ENCODE measurements at regions not wholly inside any gene's neighbourhood (a gene's known extent, or its start where the extent isn't known, plus 50 kb on each side); places are given as distances from the start of the nearest gene placed in this dataset.
"Not testable (repeated sequence)": the region's sequence is repeated elsewhere in the genome, so short reads cannot be mapped to it uniquely, and the experiment has no call there.

DNA sequence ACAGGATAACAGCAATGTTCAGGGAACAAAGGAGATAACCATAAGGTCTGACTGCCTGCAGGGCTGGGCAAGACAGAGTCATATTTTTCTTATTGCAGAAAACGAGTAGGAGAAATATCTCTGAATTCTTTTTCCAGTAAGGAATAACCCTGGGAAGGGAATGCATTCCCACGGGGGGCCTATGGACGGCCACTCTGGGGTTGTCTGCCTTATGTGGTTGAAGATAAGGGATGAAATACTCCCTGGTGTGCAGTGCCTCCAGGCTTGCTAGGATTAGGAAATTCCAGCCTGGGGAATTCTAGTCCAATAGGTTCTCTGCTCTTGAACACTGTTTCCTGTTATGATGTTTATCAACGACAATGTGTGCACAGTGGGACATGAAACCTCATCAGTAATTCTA lies 185.3 kb upstream of the HSFY2 start:
- no peak for DNase-seq (ENCODE audit: low read depth in 2 of 2, low spot score in 1 of 2)

DNA sequence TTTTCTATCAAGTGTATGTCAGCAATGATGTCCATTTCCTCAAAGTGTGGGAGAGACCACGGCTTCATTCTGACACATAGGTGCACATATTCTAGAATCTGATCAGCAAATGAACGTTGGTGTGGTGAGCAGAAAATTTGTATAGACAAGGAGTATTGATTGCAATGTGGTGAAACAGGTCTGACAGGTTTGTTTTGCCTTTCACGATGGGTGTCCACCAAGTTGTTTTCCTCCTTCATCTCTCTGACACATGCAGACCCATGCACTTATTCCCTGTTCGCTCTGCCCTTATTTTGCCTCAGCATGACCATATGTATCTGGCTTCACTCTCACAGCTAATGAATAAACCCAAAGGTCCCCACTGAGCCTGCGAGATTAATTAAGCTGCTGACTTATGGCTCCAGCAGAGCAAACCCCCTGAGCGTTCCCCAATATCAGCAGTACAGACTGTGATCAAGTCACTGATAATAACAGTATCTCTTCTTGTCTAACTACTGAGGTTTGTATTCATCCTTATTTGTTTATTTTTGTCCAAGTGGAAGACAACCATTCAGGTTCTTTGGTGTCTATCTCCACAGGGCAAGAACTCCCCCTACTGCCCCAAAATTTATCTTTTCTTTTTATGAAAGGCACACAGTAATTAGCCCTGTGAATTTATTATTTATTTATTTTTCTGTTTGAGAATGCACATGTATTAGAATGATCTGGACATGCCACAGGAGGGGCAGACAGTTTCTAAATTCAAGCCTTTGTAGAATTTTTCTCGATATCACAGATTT lies 178.3 kb upstream of the HSFY2 start:
- no peak for DNase-seq (ENCODE audit: low read depth in 2 of 2, low spot score in 1 of 2)

DNA sequence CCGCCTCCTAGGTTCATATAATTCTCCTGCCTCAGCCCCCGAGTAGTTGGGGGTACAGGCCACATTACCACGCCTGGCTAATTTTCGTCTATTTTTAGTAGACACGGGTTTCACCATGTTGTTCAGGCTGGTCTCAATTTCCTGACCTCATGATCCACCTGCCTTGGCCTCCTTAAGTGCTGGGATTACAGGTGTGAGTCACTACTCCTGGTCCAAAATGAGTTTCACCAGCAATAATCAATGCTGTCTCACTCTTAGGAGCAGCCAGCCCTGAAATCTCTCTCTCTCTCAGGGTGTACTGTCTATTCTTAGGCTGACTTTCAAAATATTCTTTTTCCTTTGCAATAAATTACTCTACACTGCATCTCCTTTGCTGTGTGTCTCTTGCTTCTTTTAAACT lies 177.5 kb upstream of the HSFY2 start:
- DNase-seq (ENCODE audit: low read depth in 2 of 2, low spot score in 1 of 2), result no peak

DNA sequence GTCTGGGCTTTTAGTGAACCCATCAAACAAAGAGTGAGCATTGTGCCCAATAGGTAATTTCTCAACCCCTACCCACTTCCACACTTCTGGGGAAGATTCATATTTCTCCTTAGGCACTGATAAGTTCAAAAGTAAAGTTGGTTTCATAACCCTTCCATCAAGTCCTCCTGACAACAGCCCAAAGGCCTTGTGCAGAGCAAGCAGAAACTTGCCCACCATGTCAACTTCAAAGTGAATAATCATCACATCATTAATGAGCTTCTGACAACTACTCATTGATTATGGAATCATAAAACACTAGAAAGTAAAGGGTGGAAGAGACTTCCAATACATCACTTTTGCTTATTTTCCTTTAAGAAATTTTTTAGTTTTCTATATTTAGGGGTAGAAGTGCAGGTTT lies 163.3 kb upstream of the HSFY2 start:
- DNase-seq (ENCODE audit: low read depth in 2 of 2, low spot score in 1 of 2), result no peak

DNA sequence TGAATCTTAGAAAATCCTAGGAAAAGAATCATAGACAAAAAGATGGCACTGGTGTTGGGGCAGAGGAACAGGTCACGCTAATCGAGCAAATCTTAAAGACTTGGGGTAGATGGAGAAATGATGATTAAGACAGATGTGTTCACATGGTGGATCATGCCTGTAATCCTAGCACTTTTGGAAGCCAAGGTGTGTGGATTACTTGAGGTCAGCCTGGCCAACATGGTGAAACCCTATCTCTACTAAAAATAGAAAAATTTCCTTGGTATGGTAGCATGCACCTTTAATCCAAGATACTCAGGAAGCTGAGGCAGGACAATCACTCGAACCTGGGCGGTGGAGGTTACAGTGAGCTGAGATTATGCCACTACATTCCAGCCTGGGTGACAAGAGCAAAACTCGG lies 145.7 kb upstream of the HSFY2 start:
- no peak for DNase-seq (ENCODE audit: low read depth in 2 of 2, low spot score in 1 of 2)

DNA sequence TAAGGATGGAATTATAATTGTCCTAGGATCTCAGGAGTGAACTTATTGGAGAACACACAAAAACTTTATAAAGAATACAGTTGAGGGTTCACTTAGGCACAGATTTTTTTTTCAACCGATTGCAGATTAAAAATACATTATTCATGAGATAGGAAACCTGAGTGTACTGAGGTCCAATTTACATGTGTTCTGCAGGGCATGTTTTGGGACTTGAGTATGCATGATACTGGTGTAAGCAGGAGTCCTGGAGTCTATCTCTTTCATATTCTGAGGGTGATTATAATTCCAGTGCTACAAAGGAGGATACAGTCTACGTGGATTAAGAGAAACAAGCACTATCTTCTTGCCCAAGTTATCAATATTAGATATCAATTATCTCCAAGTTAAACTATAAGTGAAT lies 139.3 kb upstream of the HSFY2 start:
- DNase-seq (ENCODE audit: low read depth in 2 of 2, low spot score in 1 of 2), result no peak

DNA sequence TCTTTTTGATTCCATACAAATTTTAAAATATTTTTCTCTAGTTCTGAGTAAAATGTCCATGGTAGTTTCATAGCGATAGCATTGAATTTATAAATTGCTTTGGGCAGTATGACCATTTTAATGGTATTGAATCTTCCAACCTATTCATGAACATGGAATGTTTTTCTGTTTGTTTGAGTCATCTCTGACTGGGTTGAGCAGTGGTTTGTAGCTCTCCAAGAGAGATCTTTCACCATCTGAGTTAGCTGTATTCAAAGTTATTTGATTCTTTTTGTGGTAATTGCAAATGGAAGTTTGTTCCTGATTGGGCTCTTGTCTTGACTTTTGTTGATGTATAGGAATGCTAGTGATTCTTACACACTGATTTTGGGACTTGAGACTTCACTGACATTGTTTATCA lies 136.3 kb upstream of the HSFY2 start:
- DNase-seq (ENCODE audit: low read depth in 2 of 2, low spot score in 1 of 2), result no peak

DNA sequence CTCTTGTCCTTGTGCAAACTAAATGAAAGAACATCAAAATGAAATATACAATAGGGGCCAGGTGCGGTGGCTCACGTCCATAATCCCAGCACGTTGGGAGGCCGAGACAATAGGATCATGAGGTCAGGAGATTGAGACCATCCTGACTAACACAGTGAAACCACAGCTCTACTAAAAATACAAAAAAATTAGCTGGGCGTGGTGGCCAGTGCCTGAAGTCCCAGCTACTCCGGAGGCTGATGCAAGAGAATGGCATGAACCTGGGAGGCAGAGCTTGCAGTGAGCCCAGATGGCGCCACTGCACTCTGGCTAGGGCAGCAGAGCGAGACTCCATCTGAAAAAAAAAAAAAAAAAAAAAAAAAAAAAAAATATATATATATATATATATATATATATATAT lies 132.7 kb upstream of the HSFY2 start:
- DNase-seq (ENCODE audit: low read depth in 2 of 2, low spot score in 1 of 2), result not testable (repeated sequence)

DNA sequence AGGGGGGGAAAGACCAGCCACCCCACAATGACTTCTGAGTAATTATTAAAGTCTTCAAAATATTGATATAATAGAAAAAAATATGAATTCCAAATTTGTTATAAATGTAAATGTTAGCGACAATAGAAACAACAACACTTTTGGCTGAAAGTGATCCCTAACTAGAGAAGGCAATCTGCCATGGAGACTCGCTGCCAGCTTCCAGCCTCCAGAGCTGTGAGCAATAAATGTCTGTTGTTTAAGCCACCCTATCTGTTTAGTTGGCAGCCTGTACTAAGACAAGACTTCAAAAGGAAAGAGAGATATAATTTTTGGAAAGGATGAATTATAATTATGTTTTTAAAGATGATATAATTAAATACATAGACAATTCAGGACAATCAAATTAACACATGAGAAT lies 130.8 kb upstream of the HSFY2 start:
- DNase-seq (ENCODE audit: low read depth in 2 of 2, low spot score in 1 of 2), result no peak

DNA sequence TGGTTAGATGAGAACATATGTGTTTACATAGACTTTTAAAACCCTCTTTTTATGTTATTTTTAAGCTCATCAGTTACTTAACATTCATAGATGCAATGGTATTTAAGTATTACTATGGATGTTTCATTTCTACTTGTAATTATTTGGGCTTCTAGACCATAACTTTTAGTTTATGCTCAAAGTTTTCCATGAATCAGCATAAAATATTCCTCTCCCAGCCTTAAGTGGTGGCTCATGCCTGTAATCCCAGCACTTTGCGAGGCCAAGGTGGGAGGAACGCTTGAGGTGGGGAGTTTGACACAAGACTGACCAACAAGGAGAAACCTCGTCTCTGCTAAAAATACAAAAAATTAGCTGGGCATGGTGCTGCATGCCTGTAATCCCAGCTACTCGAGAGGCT lies 118.5 kb upstream of the HSFY2 start:
- DNase-seq (ENCODE audit: low read depth in 2 of 2, low spot score in 1 of 2), result no peak

DNA sequence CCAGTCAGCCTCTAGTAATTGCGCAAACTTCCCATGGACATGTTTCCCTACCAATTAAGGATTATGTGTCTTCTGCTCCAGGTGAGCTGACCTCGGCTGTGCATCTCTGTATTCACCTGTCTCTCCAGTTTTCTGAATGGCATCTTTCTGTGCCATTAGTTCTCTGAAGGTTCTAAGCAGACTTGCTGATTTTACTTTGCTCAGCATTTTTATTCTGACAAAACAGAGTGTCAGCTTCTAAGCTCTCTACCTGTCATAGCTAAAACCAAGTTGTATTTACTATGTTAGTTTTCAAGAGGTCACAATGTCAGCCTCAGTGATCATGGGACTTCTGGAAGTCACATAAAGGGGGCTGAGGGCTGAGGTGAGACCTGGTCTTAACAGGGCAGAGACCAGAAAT lies 116.0 kb upstream of the HSFY2 start:
- no peak for DNase-seq (ENCODE audit: low read depth in 2 of 2, low spot score in 1 of 2)

DNA sequence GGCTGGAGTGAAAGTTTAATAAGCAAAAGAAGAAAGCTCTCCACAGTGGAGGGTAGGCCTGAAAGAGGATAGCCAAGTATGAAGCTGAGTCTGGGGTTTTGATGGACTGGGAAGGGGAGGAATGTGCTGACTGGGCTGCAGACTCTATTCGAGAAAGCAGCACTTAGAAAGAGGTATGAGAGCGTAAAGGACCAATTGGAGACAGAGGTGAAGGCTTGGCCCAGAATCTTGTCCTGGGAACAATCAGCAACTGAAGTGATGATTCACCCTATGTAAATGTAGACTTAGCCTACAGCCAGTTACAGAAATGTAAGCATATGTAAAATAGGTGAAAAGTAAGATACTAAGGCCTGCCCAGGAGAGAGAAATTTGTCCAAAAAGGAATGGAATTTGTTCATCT lies 111.2 kb upstream of the HSFY2 start:
- DNase-seq (ENCODE audit: low read depth in 2 of 2, low spot score in 1 of 2), result no peak

DNA sequence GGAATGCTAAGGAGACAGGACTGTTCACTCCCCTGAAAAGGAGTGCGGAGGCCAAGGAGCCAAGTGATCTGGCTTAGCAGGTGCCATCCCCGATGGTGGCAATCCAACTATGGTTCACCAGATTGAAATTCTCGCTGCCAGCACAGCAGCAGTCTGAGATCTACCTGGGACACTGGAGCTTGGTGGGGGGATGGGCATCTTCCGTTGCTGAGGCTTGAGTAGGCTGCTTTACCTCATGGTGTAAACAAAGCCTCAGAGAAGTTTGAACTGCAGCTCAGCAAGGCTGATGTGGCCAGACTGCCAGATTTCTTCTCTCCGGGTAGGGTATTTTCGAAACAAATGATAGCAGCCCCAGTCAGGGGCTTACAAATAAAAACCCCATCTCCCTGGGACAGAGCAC lies 95.6 kb upstream of the HSFY2 start:
- DNase-seq (ENCODE audit: low read depth in 2 of 2, low spot score in 1 of 2), result not testable (repeated sequence)

DNA sequence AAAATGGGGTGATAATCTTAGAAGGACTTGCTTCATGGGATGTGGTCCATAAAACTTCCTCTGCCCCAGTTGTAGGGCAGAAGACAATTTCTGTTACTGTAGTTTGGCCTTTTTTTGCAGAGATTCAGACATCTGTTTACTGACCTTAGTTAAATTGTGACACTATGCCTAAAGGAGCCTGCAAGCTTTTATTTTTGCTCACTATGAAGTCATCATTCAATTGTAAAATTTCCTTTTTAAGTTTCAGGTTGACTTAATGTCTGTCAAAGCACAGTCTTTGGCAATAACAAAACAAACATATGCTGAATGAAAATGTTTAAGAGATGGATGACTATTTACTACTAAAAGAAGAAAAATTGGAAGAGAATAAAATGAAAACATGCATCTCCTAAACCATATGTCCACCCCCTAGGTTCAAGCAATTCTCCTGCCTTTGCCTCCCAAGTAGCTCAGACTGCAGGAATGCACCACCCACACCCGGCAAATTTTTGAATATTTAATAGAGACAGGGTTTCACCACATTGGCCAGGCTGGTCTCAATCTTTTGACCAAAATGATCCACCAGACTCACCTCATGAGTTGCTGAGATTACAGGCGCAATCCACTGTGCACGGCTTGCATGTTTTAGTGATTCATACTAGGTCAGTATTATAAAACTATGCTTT lies 93.5 kb upstream of the HSFY2 start:
- DNase-seq (ENCODE audit: low read depth in 2 of 2, low spot score in 1 of 2), result not testable (repeated sequence)

DNA sequence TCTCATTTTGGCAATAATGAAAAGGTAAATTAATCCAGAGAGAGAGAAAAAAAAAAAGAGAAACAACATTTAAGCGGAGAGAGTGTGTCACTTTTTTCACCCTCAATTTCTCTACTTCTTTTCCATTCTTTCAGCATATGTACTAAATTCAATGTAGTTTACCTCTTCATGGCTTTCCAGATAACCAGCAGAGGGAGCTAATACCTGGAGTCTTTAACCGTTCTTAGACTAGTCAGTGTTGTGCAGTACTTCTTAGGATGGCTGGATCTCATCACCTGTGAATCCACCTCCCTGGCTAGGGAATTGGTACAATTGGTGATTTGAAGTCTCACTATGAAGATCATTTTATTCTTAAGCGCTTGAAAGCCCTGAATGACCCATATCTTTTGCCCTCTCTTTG lies 87.3 kb upstream of the HSFY2 start:
- DNase-seq (ENCODE audit: low read depth in 2 of 2, low spot score in 1 of 2), result not testable (repeated sequence)

DNA sequence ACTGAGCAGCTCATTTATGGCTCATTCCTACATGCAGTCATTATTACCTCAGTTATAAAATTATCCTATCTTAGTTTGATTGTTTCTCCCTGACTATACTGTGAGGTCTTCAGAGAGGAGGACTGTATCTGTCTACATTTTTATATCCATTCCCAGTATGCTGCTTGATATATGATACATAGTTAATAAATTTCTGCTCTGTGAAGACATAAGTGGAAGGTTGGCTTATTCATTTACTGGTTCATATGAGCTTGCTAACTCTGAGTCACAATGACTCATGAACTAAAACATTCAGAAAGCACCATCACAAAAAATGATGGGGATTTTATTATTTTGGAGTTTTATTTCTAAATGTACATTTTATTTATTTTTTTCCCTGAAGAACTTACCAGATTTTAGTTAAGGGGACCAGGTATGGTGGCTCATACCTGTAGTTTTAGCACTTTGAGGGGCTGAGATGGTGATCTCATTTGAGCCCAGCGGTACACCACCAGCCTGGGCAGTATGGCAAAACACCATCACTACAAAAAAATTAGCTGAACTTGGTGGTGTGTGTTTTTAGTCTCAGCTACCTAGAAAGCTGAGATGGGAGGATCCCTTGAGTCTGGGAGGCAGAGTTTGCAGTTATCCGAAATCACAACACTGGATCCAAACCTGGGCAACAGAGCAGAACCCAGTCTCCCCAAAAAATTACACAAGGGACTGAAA lies 85.1 kb upstream of the HSFY2 start:
- DNase-seq (ENCODE audit: low read depth in 2 of 2, low spot score in 1 of 2), result not testable (repeated sequence)

DNA sequence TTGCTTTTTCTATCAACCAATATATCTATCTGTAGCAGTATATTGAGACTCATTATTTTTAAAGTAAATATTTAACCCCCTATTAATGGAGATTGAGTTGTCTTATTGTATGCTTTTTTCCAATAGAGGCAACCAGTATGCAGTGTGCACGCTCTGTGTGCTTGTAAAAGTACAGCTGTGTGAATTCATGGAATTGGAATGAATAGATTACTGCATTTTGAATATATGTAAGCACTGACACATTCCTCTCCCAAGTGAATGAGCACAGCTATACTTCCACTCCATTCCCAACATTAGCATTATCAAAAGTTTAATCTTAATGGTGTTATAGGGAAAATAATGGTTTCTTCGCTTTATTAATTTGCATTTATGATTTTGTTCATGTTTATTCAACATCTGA lies 81.6 kb upstream of the HSFY2 start:
- DNase-seq (ENCODE audit: low read depth in 2 of 2, low spot score in 1 of 2), result not testable (repeated sequence)

DNA sequence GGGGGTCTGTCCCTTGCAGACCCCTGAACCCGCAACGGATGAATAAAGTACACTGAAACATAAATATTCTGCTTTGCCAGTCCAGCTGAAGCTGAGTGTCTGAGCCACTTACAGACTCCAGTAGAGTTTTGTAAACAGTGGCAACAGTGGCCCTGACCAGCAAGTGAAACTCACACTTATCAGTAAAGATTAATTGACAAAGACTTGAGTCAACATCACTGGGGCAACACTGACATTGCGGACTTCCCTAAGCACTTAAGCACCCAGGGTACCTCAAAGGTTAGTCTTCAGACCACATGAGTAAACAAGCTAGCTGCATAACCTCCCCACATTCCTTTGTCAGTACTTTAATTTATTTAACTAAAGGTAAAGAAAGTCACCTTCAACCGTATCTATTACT lies 79.8 kb upstream of the HSFY2 start:
- DNase-seq (ENCODE audit: low read depth in 2 of 2, low spot score in 1 of 2), result not testable (repeated sequence)

DNA sequence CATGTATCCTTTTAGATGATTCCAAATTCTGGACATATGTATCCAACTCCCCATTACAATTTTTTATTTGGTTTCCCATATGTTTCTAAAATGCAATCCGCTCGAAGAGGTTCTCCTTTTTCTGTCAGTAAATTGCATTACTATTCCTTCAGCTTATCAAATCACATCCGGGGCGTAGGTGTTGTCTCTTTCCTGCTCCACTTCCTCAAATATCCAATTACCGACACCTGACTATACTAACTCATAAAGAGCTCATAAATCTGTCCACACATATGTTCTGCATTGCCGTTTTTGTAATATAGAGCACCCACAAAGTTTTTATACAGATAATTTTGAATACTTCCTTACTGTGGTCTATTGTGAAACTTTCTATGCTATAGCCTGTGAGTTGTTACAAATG lies 63.1 kb upstream of the HSFY2 start:
- DNase-seq (ENCODE audit: low read depth in 2 of 2, low spot score in 1 of 2), result not testable (repeated sequence)
